Skeletal muscle tissue (tissue), 3 donors: ENCODE measurements at regions not wholly inside any gene's neighbourhood (a gene's known extent, or its start where the extent isn't known, plus 50 kb on each side); places are given as distances from the start of the nearest gene placed in this dataset.
"Not testable (repeated sequence)": the region's sequence is repeated elsewhere in the genome, so short reads cannot be mapped to it uniquely, and the experiment has no call there.

Source experiments
- H3K27ac ChIP-seq: one replicate; pipeline ENCODE4 v1.7.0; 2013; ENCODE audit warnings: mild to moderate bottlenecking, low read depth, low read length, inconsistent platforms
- H3K27me3 ChIP-seq, 3 donors: one replicate each; pipeline ENCODE4 v1.7.0; 2013; ENCODE audit warnings: low read length in 3 of 3; ENCODE audit not compliant: control insufficient read depth in 3 of 3, insufficient read depth in 3 of 3
- H3K36me3 ChIP-seq, 3 donors: one replicate each; pipeline ENCODE4 v1.7.0; 2013; ENCODE audit warnings: low read length in 3 of 3; ENCODE audit not compliant: control insufficient read depth in 3 of 3, insufficient read depth in 3 of 3
- H3K4me1 ChIP-seq, 3 donors: one replicate each; pipeline ENCODE4 v1.7.0; 2013; ENCODE audit warnings: low read length in 3 of 3, mild to moderate bottlenecking in 3 of 3; ENCODE audit not compliant: control insufficient read depth in 3 of 3, insufficient read depth in 3 of 3
- H3K4me3 ChIP-seq, 3 donors: one replicate each; pipeline ENCODE4 v1.7.0; 2013; ENCODE audit warnings: low read length in 3 of 3
- H3K9ac ChIP-seq, 3 donors: one replicate each; pipeline ENCODE4 v1.7.0; 2013; ENCODE audit warnings: low read length in 3 of 3, mild to moderate bottlenecking in 3 of 3, moderate library complexity in 2 of 3, low read depth in 1 of 3
- H3K9me3 ChIP-seq, 3 donors: one replicate each; pipeline ENCODE4 v1.7.0; 2013; ENCODE audit warnings: low read length in 3 of 3; ENCODE audit not compliant: control insufficient read depth in 3 of 3
- donor health status: Osteomylitis.

DNA sequence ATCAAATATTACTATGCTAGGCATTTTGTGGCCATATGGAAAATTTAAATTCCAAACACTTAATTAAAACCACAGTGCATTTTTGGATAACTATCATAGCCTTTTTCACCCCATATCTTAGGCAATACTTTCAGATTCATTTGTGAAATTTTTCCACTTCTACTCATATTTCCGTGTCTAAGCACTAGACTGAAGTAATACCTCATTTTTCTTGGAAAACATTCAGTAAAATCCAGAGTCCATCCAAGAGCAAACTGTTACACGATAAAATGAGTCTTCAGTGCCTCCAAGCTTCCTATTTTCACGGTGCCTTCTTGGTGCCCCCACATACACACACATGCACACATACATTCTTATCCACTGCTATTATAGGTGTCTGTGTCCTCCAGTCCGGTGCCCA, 845.9 kb downstream of the TBL1XR1 start:
- no peak overlapping the region for H3K27ac ChIP-seq
- no peaks in the 10 kb centered on the region for H3K9me3 ChIP-seq
- H3K4me3 ChIP-seq, result no peak overlapping the region
- no peaks in the 10 kb centered on the region for H3K4me1 ChIP-seq
- H3K36me3 ChIP-seq, result no peaks in the 10 kb centered on the region
- H3K9ac ChIP-seq, result no peak overlapping the region
- H3K27me3 ChIP-seq, result no peaks in the 10 kb centered on the region

DNA sequence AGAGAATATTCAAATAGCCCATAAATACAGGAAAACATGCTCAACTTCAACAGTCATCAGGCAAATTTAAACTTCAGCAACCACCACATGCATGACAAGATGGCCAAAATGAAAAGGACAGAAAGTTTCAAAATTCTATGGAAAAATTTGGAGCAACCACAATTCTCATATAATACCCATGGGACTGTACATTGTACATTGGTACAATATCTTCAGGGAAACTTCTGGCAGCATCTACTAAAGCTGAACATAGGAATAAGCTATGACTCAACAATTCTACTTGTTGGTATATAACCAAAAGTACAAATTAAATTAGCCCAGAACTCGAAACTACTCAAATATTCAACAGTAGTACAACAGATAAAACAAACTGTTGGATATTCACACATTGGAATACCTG, 847.6 kb downstream of the TBL1XR1 start:
- H3K27ac ChIP-seq, result no peak overlapping the region
- no peaks in the 10 kb centered on the region for H3K27me3 ChIP-seq
- H3K4me3 ChIP-seq, result no peak overlapping the region
- no peaks in the 10 kb centered on the region for H3K36me3 ChIP-seq
- no peaks in the 10 kb centered on the region for H3K9me3 ChIP-seq
- no peak overlapping the region for H3K9ac ChIP-seq
- H3K4me1 ChIP-seq, result no peaks in the 10 kb centered on the region

DNA sequence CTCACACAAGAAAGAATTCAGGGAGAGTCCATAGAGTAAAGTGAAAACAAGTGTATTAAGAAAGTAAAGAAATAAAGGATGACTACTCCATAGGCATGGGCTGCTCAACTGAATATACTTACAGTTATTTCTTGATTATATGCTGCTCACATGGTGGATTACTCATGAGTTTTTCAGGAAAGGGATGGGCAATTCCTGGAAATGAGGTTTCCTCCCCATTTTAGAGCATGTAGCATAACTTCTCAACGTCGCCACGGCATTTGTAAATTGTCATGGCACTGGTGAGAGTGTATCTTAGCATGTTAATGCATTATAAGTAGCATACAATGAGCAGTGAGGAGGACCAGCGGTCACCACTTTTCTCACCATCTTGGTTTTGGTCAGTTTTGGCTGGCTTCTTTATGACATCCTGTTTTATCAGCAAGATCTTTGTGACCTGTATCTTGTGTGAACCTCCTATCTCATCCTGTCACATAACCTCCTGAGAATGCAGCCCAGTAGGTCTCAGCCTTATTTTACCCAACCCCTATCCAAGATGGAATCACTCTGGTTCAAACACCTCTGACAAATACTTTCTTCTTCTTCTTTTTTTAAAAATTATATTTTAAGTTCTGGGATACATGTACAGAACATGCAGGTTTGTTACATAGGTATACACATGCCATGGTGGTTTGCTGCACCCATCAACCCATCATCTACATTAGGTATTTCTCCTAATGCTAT, 849.7 kb downstream of the TBL1XR1 start:
- H3K27ac ChIP-seq, result no peak overlapping the region
- no peaks in the 10 kb centered on the region for H3K4me1 ChIP-seq
- no peak overlapping the region for H3K4me3 ChIP-seq
- H3K9me3 ChIP-seq, result no peaks in the 10 kb centered on the region
- no peaks in the 10 kb centered on the region for H3K27me3 ChIP-seq
- no peak overlapping the region for H3K9ac ChIP-seq
- no peaks in the 10 kb centered on the region for H3K36me3 ChIP-seq

- H3K27me3 ChIP-seq, result no peaks in the 10 kb centered on the region
Observed at GRCh38 chr3:176341963-176342362, 855.3 kb downstream of the TBL1XR1 start.

DNA sequence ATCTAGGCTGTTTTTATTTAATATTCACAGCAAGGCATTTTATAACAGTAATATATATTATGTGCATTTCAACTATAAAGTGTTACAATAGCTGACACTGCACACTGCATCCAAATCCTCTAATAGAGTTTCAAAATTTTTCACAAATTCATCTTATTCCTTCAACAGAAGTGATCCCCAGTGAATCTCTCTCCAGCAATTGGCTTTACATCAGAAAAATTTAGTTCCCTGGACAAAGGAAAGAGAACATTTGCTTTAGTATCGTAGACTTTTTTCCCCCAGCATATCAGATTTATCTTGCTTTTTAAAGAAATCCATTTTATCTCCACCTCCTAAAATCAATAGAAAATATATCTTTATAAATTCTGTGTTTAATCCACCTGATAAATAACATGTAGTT, 868.6 kb downstream of the TBL1XR1 start:
- H3K4me1 ChIP-seq, result no peaks in the 10 kb centered on the region
- no peak overlapping the region for H3K4me3 ChIP-seq
- no peaks in the 10 kb centered on the region for H3K27me3 ChIP-seq
- no peak overlapping the region for H3K27ac ChIP-seq
- H3K36me3 ChIP-seq, result no peaks in the 10 kb centered on the region
- H3K9me3 ChIP-seq, result no peaks in the 10 kb centered on the region
- no peak overlapping the region for H3K9ac ChIP-seq

More at GRCh38 chr3:176341963-176342362, 855.3 kb downstream of the TBL1XR1 start:
- H3K27ac ChIP-seq, result no peak overlapping the region
- H3K9ac ChIP-seq, result no peak overlapping the region
- no peak overlapping the region for H3K4me3 ChIP-seq
- H3K4me1 ChIP-seq, result no peaks in the 10 kb centered on the region
- no peaks in the 10 kb centered on the region for H3K9me3 ChIP-seq
- no peaks in the 10 kb centered on the region for H3K36me3 ChIP-seq

DNA sequence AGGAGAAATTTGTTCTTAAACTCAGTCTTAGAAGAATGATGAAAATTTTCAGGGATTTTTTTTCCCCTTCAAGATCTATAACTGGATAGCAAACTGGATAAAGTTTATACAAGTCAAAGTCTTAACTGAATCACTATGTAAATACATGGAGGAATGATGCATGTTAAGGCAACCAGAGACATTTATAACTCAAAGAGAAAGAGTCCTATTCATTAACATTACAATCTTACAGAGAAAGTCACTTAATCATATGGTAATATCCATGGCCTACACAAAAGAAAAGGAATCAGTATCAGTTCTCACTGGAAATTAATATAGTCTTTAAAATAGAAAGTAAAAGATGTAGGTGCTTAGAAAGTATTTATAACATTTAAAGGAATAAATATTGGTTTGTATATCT, 869.1 kb downstream of the TBL1XR1 start:
- Histone ChIP-seq H3K4me1 (no peaks in the 10 kb centered on the region), H3K9ac (no peak overlapping the region), H3K4me3 (no peak overlapping the region), H3K27ac (no peak overlapping the region), H3K9me3 (no peaks in the 10 kb centered on the region), H3K27me3 (no peaks in the 10 kb centered on the region), H3K36me3 (no peaks in the 10 kb centered on the region)

DNA sequence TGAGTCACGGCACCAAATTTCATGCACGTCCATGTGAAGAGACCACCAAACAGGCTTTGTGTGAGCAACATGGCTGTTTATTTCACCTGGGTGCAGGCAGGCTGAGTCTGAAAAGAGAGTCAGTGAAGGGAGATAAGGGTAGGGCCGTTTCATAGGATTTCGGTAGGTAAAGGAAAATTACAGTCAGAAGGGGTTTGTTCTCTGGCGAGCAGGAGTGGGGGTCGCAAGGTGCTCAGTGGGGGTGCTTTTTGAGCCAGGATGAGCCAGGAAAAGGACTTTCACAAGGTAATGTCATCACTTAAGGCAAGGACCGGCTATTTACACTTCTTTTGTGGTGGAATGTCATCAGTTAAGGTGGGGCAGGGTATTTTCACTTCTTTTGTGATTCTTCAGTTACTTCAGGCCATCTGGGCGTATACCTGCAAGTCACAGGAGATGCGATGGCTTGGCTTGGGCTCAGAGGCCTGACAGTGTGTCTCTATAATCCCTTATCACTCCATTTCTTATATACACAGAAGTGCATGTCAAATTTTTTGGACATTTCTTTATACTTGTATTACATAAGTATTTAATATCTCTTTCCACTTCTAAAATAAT, 870.3 kb downstream of the TBL1XR1 start:
- H3K9me3 ChIP-seq, H3K27ac ChIP-seq, H3K36me3 ChIP-seq, H3K4me1 ChIP-seq, H3K4me3 ChIP-seq, H3K27me3 ChIP-seq, H3K9ac ChIP-seq: not testable (repeated sequence)

- not testable (repeated sequence) for H3K36me3 ChIP-seq, H3K27me3 ChIP-seq, H3K9ac ChIP-seq, H3K27ac ChIP-seq, H3K4me1 ChIP-seq, H3K4me3 ChIP-seq, H3K9me3 ChIP-seq
Observed at GRCh38 chr3:176321532-176321931, 875.8 kb downstream of the TBL1XR1 start.

DNA sequence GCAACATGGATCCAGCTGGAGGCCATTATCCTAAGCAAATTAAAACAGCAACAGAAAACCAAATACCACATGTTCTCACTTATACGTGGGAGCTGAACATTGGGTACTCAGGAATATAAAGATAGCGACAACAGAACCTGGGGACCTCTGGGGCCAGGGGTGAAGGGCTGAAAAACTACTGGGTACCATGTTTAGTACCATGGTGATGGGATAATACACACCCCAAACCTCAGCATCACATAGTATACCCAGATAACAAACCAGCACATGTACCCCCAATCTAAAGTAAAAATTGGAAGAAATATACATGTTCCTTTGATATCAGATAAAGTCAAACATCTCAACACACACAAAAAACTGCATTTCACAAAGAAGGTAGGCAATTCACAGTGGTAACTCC, 876.2 kb downstream of the TBL1XR1 start:
- no peak overlapping the region for H3K4me3 ChIP-seq
- no peak overlapping the region for H3K9ac ChIP-seq
- H3K27me3 ChIP-seq, result no peaks in the 10 kb centered on the region
- no peak overlapping the region for H3K27ac ChIP-seq
- no peaks in the 10 kb centered on the region for H3K4me1 ChIP-seq
- no peaks in the 10 kb centered on the region for H3K36me3 ChIP-seq
- H3K9me3 ChIP-seq, result no peaks in the 10 kb centered on the region

DNA sequence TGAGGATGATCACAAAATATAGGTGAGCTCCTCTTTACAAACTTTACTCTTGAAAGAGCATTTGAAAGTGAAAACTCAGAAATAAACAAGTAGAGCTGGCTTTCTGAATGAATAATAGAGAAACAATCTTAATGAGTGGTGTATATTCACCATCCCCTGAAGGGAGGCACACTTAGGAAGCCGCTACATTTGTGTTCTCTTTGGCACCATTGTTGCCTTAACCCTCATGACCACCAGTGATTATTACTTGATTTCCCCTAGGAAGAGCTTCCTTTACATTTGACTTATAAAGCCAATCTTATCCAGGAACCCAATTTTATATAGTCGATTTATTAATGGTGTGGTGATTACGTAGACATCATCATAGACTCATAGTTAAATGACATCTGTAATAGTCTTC, 883.9 kb downstream of the TBL1XR1 start:
- H3K4me1 ChIP-seq, result no peaks in the 10 kb centered on the region
- no peaks in the 10 kb centered on the region for H3K27me3 ChIP-seq
- H3K36me3 ChIP-seq, result no peaks in the 10 kb centered on the region
- H3K9ac ChIP-seq, result no peak overlapping the region
- no peak overlapping the region for H3K4me3 ChIP-seq
- no peak overlapping the region for H3K27ac ChIP-seq
- H3K9me3 ChIP-seq, result no peaks in the 10 kb centered on the region
